ENCODE measurements at regions not wholly inside any gene's neighbourhood (a gene's known extent, or its start where the extent isn't known, plus 50 kb on each side); places are given as distances from the start of the nearest gene placed in this dataset.

GRCh38 chr1:105294838-105295237 is 1545.1 kb downstream of the AMY1C start:
- TF ChIP-seq TAF1 (IDR thresholded peaks at IDR 0.05; ENCODE audit: borderline replicate concordance, low read depth, low read length) (no peak), SMC3 (IDR thresholded peaks at IDR 0.05; ENCODE audit: borderline replicate concordance, low read length) (no peak), SIN3A (IDR thresholded peaks at IDR 0.05; ENCODE audit: low read depth, low read length) (no peak), POLR2A (IDR thresholded peaks at IDR 0.05; ENCODE audit: low read depth, low read length) (no peak), KDM1A (IDR thresholded peaks at IDR 0.05; ENCODE audit: borderline replicate concordance) (no peak), EZH2 (IDR thresholded peaks at IDR 0.05; ENCODE audit: borderline replicate concordance, control insufficient read depth, low read depth, low read length) (no peak), TCF3 (IDR thresholded peaks at IDR 0.05; ENCODE audit: borderline replicate concordance, insufficient read depth, low read depth, low read length) (no peak), EP300 (IDR thresholded peaks at IDR 0.05; ENCODE audit: borderline replicate concordance in 1 of 2, control insufficient read depth in 1 of 2, low read depth in 2 of 2, low read length in 2 of 2) (no peak)
- TF ChIP-seq, protein P1, sequence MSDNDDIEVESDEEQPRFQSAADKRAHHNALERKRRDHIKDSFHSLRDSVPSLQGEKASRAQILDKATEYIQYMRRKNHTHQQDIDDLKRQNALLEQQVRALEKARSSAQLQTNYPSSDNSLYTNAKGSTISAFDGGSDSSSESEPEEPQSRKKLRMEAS (IDR thresholded peaks at IDR 0.05; ENCODE audit: low read depth, low read length), result no peak

Data from GM12878 (cell line).